Heart right ventricle (tissue), 16 donors: ENCODE measurements at regions not wholly inside any gene's neighbourhood (a gene's known extent, or its start where the extent isn't known, plus 50 kb on each side); places are given as distances from the start of the nearest gene placed in this dataset.

Experiments used
- ATAC-seq, 8 donors: fragments of 200-7000 bp; cut with Tn5 transposase; one replicate each; pipeline ENCODE4 v1.9.1; 2020; ENCODE audit warnings: mild to moderate bottlenecking in 8 of 8, moderate library complexity in 8 of 8, moderate number of reproducible peaks in 1 of 8
- DNase-seq, 2 donors: peaks; one replicate each; pipeline ENCODE4 v3.0.0-alpha.2; 2020
- H3K27ac ChIP-seq, 10 donors: fragments of 200-600 bp; sonication (generic) in 2 of 10; one replicate each; pipeline versions ENCODE4 v1.5.0 to v1.8.0; 2020 to 2022; ENCODE audit warnings: mild to moderate bottlenecking in 3 of 10
- H3K27me3 ChIP-seq, 7 donors: fragments of 200-600 bp; one replicate each; pipeline ENCODE4 v1.8.0; 2021 to 2022; ENCODE audit warnings: mild to moderate bottlenecking in 2 of 7
- H3K36me3 ChIP-seq, 9 donors: fragments of 200-600 bp; sonication (generic) in 1 of 9; one replicate each; pipeline versions ENCODE4 v1.5.0 to v1.8.0; 2020 to 2022; ENCODE audit warnings: mild to moderate bottlenecking in 2 of 9
- H3K4me1 ChIP-seq, 9 donors: fragments of 200-600 bp; sonication (generic) in 1 of 9; one replicate each; pipeline versions ENCODE4 v1.5.0 to v1.8.0; 2020 to 2022; ENCODE audit warnings: mild to moderate bottlenecking in 4 of 9
- H3K4me3 ChIP-seq, 10 donors: fragments of 200-600 bp; sonication (generic) in 2 of 10; one replicate each; pipeline versions ENCODE4 v1.5.0 to v1.8.0; 2020 to 2022; ENCODE audit warnings: mild to moderate bottlenecking in 7 of 10, moderate library complexity in 2 of 10
- H3K9me3 ChIP-seq, 11 donors: fragments of 200-600 bp in 10 of 11; sonication (generic) in 2 of 11; one replicate each; pipeline versions ENCODE4 v1.5.0 to v1.8.0; 2013 to 2022; ENCODE audit warnings: mild to moderate bottlenecking in 2 of 11, control low read depth in 1 of 11, moderate library complexity in 1 of 11
- WGBS, 2 donors: extraction: QIAGEN DNeasy Blood & Tissue Kit; methylation state at CpG; one replicate each; pipeline ENCODE4 v1.1.7; 2013; ENCODE audit warnings: inconsistent platforms in 1 of 2; 5-methylcytosine and 5-hydroxymethylcytosine counted together
- intact Hi-C, 10 donors: fragments of 100-400 bp; cut with DNase I; formaldehyde crosslinking; loops; one replicate each; pipeline versions ENCODE4 v1.11.1 to v1.14.2; 2022
- TF ChIP-seq, protein P1 (sequence below), 9 donors: fragments of 200-600 bp; sonication (generic) in 2 of 9; IDR thresholded peaks; one replicate each; pipeline versions ENCODE4 v1.5.0 to v1.8.0; 2021 to 2022; ENCODE audit warnings: antibody characterized with exemption in 9 of 9, mild to moderate bottlenecking in 5 of 9, moderate library complexity in 1 of 9
- donor health status: Arrhythmogenic right ventricular cardiomyopathy.
- donor health status: ischemic (EF 13 %, LVEDD 7.1; RV severe dilation, severe dysfunction).
- donor health status: healthy with polysubstance abuse.
- donor health status: DM: no; HTN: yes; CAD: no.
- donor health status: DM: no; HTN: no; CAD: no.
- donor health status: ischemic (EF 25% LVEDD 6.9; RV normal size, moderate dysfunction).
- donor health status: ischemic (EF 25% LVEDD 5.7; RV mildly dilated, moderate dysfunction).
- donor health status: healthy.
- donor health status: DM: yes; HTN: yes; CAD: no.
- donor health status: Ischemic cardiomyopathy.
- donor health status: ischemic (EF 35%, LVEDD 5.7; RV mildly dilated, moderate dysfunction).
- donor health status: nonischemic (EF 11% LVEDD 7.7; RV severe dilation, severe dysfunction).
- donor health status: DM: yes; HTN: yes; CAD: no.
- donor health status: PGD.
- donor health status: ischemic (EF 29% LVEDD 5.4; RV normal size, mild dysfunction).
- donor health status: nonischemic (EF 23%, LVEDD 6.1; RV moderate dilation, normal function).

DNA sequence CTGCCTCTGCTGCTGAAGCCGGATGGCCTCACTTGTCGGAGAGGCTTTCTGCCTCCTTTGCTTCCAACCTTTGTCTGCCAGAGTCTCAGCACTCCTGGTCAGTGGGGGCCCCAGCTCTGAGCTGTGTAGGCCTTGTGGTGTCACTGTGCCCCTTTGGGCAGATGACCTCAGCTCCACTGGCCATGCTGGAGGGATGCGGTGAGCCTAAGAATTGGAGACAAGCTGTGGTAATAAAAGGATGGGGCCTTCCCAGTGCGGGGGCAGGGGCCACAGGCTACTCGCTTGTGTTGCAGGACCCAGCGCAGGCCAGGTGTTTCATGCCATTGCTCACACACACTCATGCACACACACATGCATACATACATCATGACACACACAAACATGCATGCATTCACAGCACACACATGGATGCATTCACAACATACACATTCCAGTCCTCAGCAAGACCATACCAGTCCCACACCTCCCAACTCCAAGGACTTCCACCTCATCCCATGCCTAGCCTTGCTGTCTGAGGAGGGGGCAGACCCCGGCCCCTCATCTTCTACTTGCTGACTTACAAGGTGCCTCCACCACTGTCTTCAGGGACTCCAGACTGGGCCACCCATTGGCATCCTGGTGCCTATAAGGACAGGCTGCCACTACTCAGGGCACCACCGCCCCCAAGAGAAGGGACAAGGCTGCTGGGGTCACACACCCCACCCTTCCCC lies 237.7 kb downstream of the SYK start:
- intact Hi-C loops = loop anchor here in 8 of 10 donors (5.0 to 10.0 kb wide), 10 partner anchors 122 to 686 kb away; no protein-coding TSS in a partner anchor
- Histone ChIP-seq H3K27me3 (peaks cover 0 to 5% (median 0%) of the 10 kb centered on the region in 7 donors), H3K9me3 (no peaks in the 10 kb centered on the region), H3K4me3 (no peak overlapping the region), H3K36me3 (no peaks in the 10 kb centered on the region), H3K27ac (no peak overlapping the region), H3K4me1 (peaks cover 6 to 20% (median 15%) of the 10 kb centered on the region in 9 donors)
- DNase-seq (no peak), ATAC-seq (no peak)
- 93 to 96% methylated on average over 8 of the region's 8 CpGs for WGBS, 2 donors
- TF ChIP-seq, protein P1, sequence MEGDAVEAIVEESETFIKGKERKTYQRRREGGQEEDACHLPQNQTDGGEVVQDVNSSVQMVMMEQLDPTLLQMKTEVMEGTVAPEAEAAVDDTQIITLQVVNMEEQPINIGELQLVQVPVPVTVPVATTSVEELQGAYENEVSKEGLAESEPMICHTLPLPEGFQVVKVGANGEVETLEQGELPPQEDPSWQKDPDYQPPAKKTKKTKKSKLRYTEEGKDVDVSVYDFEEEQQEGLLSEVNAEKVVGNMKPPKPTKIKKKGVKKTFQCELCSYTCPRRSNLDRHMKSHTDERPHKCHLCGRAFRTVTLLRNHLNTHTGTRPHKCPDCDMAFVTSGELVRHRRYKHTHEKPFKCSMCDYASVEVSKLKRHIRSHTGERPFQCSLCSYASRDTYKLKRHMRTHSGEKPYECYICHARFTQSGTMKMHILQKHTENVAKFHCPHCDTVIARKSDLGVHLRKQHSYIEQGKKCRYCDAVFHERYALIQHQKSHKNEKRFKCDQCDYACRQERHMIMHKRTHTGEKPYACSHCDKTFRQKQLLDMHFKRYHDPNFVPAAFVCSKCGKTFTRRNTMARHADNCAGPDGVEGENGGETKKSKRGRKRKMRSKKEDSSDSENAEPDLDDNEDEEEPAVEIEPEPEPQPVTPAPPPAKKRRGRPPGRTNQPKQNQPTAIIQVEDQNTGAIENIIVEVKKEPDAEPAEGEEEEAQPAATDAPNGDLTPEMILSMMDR (IDR thresholded peaks at IDR 0.05) = no peak

DNA sequence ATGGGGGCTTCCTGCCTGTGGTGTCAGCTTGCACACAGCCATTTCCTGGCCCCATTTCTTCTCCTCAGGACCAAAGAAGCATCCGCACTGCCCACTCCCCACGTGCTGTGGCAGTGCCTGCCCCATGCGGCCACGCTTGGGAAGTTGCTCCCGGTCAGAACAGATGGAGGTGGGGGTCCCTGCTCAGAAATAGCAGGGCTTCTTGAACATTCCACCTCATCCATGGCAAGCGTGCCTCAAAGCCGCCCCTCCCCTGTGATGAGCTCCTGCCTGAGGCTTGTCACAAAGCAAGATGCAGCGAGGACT lies 238.2 kb downstream of the SYK start:
- no peaks in the 10 kb centered on the region for H3K9me3 ChIP-seq
- TF ChIP-seq, protein P1 (IDR thresholded peaks at IDR 0.05) = no peak
- H3K4me1 ChIP-seq = peaks cover 6 to 20% (median 15%) of the 10 kb centered on the region in 9 donors
- ATAC-seq (no peak), DNase-seq (no peak)
- H3K4me3 ChIP-seq = no peak overlapping the region
- no peak overlapping the region for H3K27ac ChIP-seq
- intact Hi-C loops = loop anchor here in 8 of 10 donors (5.0 to 10.0 kb wide), 10 partner anchors 122 to 685 kb away; no protein-coding TSS in a partner anchor
- H3K36me3 ChIP-seq = no peaks in the 10 kb centered on the region
- peaks cover 0 to 10% (median 0%) of the 10 kb centered on the region in 7 donors for H3K27me3 ChIP-seq
- WGBS, 2 donors = 91 to 92% methylated on average over 8 of the region's 8 CpGs

DNA sequence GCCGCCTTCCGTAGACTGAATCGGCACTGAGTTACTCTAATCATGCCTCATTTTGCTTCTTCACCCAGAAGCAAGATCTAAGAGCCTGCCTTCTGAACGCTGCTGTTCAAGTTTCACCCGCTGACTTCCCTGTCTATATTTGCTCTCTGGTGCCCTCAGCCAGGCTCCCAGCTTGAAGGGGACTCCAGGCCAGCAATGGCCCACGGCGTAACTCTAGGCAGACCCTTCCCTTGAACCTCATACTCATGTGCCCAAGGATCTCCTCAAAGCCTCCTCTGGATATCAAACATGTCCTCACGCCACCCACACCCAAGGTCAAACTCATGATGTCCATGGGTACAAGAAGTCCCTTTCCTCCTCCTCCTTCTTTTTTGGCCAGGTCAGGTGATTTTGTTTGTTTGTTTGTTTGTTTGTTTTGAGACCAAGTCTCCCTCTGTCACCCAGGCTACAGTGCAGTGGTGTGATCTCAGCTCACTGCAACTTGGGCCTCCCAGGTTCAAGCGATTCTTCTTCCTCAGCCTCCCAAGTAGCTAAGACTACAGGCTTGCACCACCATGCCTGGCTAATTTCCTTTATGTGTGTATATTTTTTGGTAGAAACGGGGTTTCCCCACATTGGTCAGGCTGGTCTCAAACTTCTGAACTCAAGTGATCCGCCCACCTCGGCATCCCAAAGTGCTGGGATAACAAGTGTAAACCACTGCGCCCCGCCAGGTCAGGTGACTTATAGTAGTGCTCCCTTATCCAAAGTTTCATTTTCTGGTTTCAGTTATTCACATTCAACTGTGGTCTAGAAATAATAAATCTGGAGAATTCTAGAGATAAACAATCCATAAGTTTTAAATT lies 239.0 kb downstream of the SYK start:
- Histone ChIP-seq H3K4me1 (peaks cover 6 to 20% (median 15%) of the 10 kb centered on the region in 9 donors), H3K27ac (no peak overlapping the region), H3K9me3 (no peaks in the 10 kb centered on the region), H3K36me3 (no peaks in the 10 kb centered on the region), H3K4me3 (no peak overlapping the region), H3K27me3 (peaks cover 0 to 15% (median 0%) of the 10 kb centered on the region in 7 donors)
- DNase-seq = no peak
- ATAC-seq = no peak
- WGBS, 2 donors = 95 to 96% methylated on average over 14 of the region's 14 CpGs
- intact Hi-C loops = no loop called here
- TF ChIP-seq, protein P1 (IDR thresholded peaks at IDR 0.05) = no peak

DNA sequence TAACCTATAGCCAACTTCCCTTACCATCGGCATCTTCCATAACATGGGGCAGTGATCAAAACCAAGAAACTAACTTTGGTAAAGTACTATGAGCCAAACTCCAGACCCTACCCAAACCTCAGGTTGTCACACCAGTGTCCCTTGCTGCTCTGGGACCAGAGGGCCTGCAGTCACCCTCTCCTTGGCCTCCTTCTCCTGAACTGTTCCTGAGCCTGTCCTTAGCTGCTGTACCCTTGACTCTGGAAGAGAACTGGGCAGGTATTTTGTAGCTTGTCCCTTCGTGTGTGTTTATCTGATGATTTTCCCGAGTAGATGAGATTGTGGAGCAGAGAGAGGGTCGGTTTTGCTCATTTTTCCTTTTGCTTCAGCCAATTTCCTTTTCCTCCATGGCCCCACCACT lies 240.4 kb downstream of the SYK start:
- DNase-seq = no peak
- H3K27me3 ChIP-seq = peaks cover 0 to 20% (median 3%) of the 10 kb centered on the region in 7 donors
- no peak overlapping the region for H3K27ac ChIP-seq
- no peak overlapping the region for H3K4me3 ChIP-seq
- no peaks in the 10 kb centered on the region for H3K9me3 ChIP-seq
- WGBS, 2 donors = 79 to 80% methylated on average over 4 of the region's 4 CpGs
- TF ChIP-seq, protein P1 (IDR thresholded peaks at IDR 0.05) = no peak
- ATAC-seq = no peak
- H3K4me1 ChIP-seq = peaks cover 4 to 15% (median 12%) of the 10 kb centered on the region in 9 donors
- intact Hi-C loops = no loop called here
- no peaks in the 10 kb centered on the region for H3K36me3 ChIP-seq
